Ectodermal cell (in vitro differentiated cells): ENCODE measurements at regions not wholly inside any gene's neighbourhood (a gene's known extent, or its start where the extent isn't known, plus 50 kb on each side); places are given as distances from the start of the nearest gene placed in this dataset.

ENCODE experiments used
- H3K27ac ChIP-seq: 2 replicates; pipeline ENCODE4 v1.7.0; 2013; ENCODE audit warnings: mild to moderate bottlenecking, low read depth, low read length; ENCODE audit not compliant: insufficient read depth, poor library complexity, severe bottlenecking
- H3K27me3 ChIP-seq: 2 replicates; pipeline ENCODE4 v1.7.0; 2013; ENCODE audit warnings: mild to moderate bottlenecking, low read length; ENCODE audit not compliant: insufficient read depth, control insufficient read depth, poor library complexity, severe bottlenecking
- H3K36me3 ChIP-seq: one replicate; pipeline ENCODE4 v1.7.0; 2013; ENCODE audit warnings: low read length; ENCODE audit not compliant: control insufficient read depth, insufficient read depth
- H3K4me1 ChIP-seq: one replicate; pipeline ENCODE4 v1.7.0; 2013; ENCODE audit warnings: low read length; ENCODE audit not compliant: control insufficient read depth, insufficient read depth
- H3K4me3 ChIP-seq: 2 replicates; pipeline ENCODE4 v1.7.0; 2013; ENCODE audit warnings: low read depth, low read length, control low read depth; ENCODE audit not compliant: insufficient read depth
- H3K9me3 ChIP-seq: 2 replicates; pipeline ENCODE4 v1.7.0; 2013; ENCODE audit warnings: mild to moderate bottlenecking, low read length, moderate library complexity; ENCODE audit not compliant: control insufficient read depth
- WGBS, 2 experiments: methylation state at CpG; one replicate each; pipeline ENCODE4 v1.1.7; 2013; ENCODE audit warnings: missing lambda C conversion rate in 2 of 2; 5-methylcytosine and 5-hydroxymethylcytosine counted together

DNA sequence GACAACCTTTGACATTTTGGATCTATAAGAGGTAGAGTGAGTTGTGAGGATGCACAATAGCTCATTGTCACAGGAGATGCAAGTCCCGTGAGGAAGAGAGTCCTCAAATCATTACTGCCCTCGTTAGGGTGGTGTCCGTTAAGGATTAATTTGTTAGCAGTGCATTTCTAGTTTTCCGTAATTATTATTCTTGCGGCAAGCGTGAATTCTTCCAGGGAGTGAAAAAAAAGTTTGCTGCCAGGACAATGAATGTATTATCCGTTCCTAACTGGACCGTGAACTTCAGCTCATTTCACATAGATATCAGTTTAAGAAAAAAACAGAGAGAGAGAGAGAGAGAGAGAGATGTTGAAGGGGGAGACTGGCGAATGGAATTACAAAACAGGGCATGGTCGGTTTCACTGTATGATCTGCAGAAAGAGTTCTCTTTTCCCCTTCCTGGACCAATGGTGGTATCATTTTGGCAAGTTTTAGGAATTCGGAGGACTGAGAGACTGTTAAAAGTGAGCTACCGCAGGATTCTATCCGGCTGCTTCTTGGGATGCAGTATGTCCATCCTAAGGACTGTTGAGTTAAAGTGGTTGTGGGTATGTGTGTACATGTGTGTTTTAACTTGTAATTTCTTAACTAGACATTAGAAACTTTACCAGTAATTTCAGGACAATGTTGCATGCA lies 216.0 kb upstream of the NFIA start:
- H3K36me3 ChIP-seq, result no peaks in the 10 kb centered on the region
- no peaks in the 10 kb centered on the region for H3K27me3 ChIP-seq
- H3K27ac ChIP-seq, result no peak overlapping the region
- no peak overlapping the region for H3K4me3 ChIP-seq
- WGBS, 2 experiments, result 89 to 92% methylated on average over 11 to 13 of the region's 13 CpGs
- H3K9me3 ChIP-seq, result no peaks in the 10 kb centered on the region
- no peaks in the 10 kb centered on the region for H3K4me1 ChIP-seq

DNA sequence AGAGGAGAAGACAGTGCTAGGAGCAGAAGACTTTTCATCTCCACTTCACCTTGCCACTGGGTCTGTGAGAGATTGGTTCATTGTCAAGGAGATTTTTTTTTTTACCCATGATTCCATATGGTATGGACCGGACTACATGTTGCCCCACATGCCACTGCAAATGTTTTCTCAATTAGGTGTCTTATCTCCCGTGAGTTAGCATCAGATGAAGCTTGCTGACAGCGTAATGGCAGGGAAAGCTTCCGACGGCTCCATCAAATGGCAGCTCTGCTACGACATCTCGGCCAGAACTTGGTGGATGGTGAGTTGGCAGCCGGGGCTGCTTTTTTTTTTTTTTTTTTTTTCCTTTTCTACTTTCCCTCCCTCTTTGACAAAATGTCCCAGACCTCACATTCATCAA lies 217.2 kb upstream of the NFIA start:
- Histone ChIP-seq H3K4me3 (no peak overlapping the region), H3K27me3 (no peaks in the 10 kb centered on the region), H3K9me3 (no peaks in the 10 kb centered on the region), H3K27ac (no peak overlapping the region), H3K36me3 (no peaks in the 10 kb centered on the region), H3K4me1 (no peaks in the 10 kb centered on the region)
- 90 to 93% methylated on average over 8 of the region's 8 CpGs for WGBS, 2 experiments

GRCh38 chr1:60864722-60865121 lies 217.6 kb upstream of the NFIA start:
- 88 to 91% methylated on average over 3 to 5 of the region's 5 CpGs for WGBS, 2 experiments
- no peak overlapping the region for H3K4me3 ChIP-seq
- no peaks in the 10 kb centered on the region for H3K27me3 ChIP-seq
- no peaks in the 10 kb centered on the region for H3K4me1 ChIP-seq
- no peaks in the 10 kb centered on the region for H3K9me3 ChIP-seq
- no peak overlapping the region for H3K27ac ChIP-seq
- no peaks in the 10 kb centered on the region for H3K36me3 ChIP-seq

DNA sequence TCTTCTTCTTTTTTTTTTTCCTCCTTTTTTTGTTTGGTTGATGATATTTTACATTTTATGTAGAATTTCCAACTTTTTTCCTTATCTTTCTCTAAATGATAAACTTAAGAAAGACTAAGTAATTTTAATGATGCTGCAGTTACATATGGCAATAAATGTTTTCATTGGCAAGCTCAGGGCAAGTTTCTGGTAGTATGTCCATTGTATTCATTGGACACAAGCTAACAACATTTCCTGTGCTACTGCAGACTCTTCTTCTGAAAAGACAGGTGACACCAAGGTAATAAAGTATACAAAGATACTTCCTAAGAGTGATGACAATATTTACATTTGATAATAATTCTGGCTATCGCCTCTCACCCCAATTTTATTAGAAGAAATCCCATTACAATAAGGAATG lies 219.2 kb upstream of the NFIA start:
- no peaks in the 10 kb centered on the region for H3K27me3 ChIP-seq
- H3K9me3 ChIP-seq, result no peaks in the 10 kb centered on the region
- H3K27ac ChIP-seq, result no peak overlapping the region
- H3K36me3 ChIP-seq, result no peaks in the 10 kb centered on the region
- H3K4me1 ChIP-seq, result no peaks in the 10 kb centered on the region
- H3K4me3 ChIP-seq, result no peak overlapping the region
- no CpG with 5 or more reads among the region's 1 CpG for WGBS, 2 experiments

- no peaks in the 10 kb centered on the region for H3K4me1 ChIP-seq
- H3K4me3 ChIP-seq, result no peak overlapping the region
- H3K27ac ChIP-seq, result no peak overlapping the region
- no peaks in the 10 kb centered on the region for H3K36me3 ChIP-seq
- no peaks in the 10 kb centered on the region for H3K9me3 ChIP-seq
- 82 to 88% methylated on average over 5 of the region's 5 CpGs for WGBS, 2 experiments
- no peaks in the 10 kb centered on the region for H3K27me3 ChIP-seq
These were observed 220.3 kb upstream of the NFIA start for GRCh38 chr1:60861961-60862567.

GRCh38 chr1:60859111-60859510 lies 223.2 kb upstream of the NFIA start:
- Histone ChIP-seq H3K4me1 (no peaks in the 10 kb centered on the region), H3K27me3 (no peaks in the 10 kb centered on the region), H3K9me3 (no peaks in the 10 kb centered on the region), H3K36me3 (no peaks in the 10 kb centered on the region), H3K27ac (no peak overlapping the region), H3K4me3 (no peak overlapping the region)
- 75 to 91% methylated on average over 2 of the region's 2 CpGs for WGBS, 2 experiments

DNA sequence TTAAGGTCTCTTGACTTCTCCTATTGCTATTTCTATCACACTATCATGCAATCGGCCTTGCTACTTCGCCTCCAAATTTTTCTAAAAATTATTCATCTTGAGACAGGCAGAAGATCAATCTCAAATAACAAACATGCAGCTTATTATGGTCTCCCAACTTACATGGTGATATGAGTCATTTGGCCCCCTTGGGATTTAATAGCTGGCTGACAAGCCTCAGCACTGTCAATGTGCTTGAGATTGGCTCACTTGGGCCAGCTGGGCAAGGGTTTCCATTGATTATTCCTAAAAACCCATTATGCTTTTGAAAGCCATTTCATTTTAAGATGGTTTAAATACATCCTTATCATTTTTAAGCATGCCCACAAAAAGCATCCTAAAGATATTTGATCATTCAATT lies 224.5 kb upstream of the NFIA start:
- 95% methylated on average over 2 of the region's 2 CpGs for WGBS, 2 experiments
- Histone ChIP-seq H3K9me3 (no peaks in the 10 kb centered on the region), H3K4me3 (no peak overlapping the region), H3K27me3 (no peaks in the 10 kb centered on the region), H3K36me3 (no peaks in the 10 kb centered on the region), H3K27ac (no peak overlapping the region), H3K4me1 (no peaks in the 10 kb centered on the region)

GRCh38 chr1:60850084-60850483 lies 232.3 kb upstream of the NFIA start:
- 88% methylated on average over 1 of the region's 1 CpG; no CpG with 5 or more reads in 1 of the 2 experiments for WGBS, 2 experiments

DNA sequence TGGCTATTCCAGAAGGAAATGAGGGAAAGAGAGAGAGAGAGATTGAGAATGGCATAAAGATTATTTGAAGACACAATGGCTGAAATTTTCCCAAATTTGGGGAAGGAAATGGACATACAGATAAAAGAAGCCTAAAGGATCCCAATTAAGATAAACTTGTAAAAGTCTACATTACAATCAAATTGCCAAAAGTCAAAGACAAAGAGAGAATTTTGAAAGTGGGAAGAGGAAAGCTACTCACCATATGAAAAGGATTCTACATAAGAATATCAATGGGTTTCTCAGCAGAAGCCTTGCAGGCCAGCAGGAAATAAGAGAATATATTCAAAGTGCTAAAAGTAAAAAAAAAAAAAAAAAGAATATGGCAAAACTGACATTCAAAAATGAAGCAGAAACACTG lies 233.0 kb upstream of the NFIA start:
- H3K9me3 ChIP-seq, result no peaks in the 10 kb centered on the region
- H3K4me1 ChIP-seq, result no peaks in the 10 kb centered on the region
- no peaks in the 10 kb centered on the region for H3K27me3 ChIP-seq
- no peak overlapping the region for H3K27ac ChIP-seq
- H3K4me3 ChIP-seq, result no peak overlapping the region
- H3K36me3 ChIP-seq, result no peaks in the 10 kb centered on the region

More at GRCh38 chr1:60850084-60850483, 232.3 kb upstream of the NFIA start:
- Histone ChIP-seq H3K36me3 (no peaks in the 10 kb centered on the region), H3K27ac (no peak overlapping the region), H3K4me3 (no peak overlapping the region), H3K27me3 (no peaks in the 10 kb centered on the region), H3K9me3 (no peaks in the 10 kb centered on the region), H3K4me1 (no peaks in the 10 kb centered on the region)

GRCh38 chr1:60848583-60849188 lies 233.7 kb upstream of the NFIA start:
- H3K27ac ChIP-seq, result no peak overlapping the region
- 3 to 8% methylated on average over 1 of the region's 1 CpG for WGBS, 2 experiments
- no peak overlapping the region for H3K4me3 ChIP-seq
- no peaks in the 10 kb centered on the region for H3K36me3 ChIP-seq
- H3K9me3 ChIP-seq, result no peaks in the 10 kb centered on the region
- H3K27me3 ChIP-seq, result no peaks in the 10 kb centered on the region
- no peaks in the 10 kb centered on the region for H3K4me1 ChIP-seq
